T-helper 1 cell treated with Interleukin-12 subunit alpha and Interleukin-12 subunit beta and Interleukin-4 antibody, amounts not matched to agents 30 ng/mL and 1 ng/mL, for 36 hours (primary cell): ENCODE measurements at regions not wholly inside any gene's neighbourhood (a gene's known extent, or its start where the extent isn't known, plus 50 kb on each side); places are given as distances from the start of the nearest gene placed in this dataset.
"Not testable (repeated sequence)": the region's sequence is repeated elsewhere in the genome, so short reads cannot be mapped to it uniquely, and the experiment has no call there.

ENCODE experiments used
- intact Hi-C: fragments of 100-400 bp; cut with micrococcal nuclease; formaldehyde crosslinking; loops from one replicate; pipeline ENCODE4 v1.15.1; 2024

- intact Hi-C loops: no loop called here
These were observed 367.3 kb downstream of the BCL11B start for GRCh38 chr14:98904677-98905076.

DNA sequence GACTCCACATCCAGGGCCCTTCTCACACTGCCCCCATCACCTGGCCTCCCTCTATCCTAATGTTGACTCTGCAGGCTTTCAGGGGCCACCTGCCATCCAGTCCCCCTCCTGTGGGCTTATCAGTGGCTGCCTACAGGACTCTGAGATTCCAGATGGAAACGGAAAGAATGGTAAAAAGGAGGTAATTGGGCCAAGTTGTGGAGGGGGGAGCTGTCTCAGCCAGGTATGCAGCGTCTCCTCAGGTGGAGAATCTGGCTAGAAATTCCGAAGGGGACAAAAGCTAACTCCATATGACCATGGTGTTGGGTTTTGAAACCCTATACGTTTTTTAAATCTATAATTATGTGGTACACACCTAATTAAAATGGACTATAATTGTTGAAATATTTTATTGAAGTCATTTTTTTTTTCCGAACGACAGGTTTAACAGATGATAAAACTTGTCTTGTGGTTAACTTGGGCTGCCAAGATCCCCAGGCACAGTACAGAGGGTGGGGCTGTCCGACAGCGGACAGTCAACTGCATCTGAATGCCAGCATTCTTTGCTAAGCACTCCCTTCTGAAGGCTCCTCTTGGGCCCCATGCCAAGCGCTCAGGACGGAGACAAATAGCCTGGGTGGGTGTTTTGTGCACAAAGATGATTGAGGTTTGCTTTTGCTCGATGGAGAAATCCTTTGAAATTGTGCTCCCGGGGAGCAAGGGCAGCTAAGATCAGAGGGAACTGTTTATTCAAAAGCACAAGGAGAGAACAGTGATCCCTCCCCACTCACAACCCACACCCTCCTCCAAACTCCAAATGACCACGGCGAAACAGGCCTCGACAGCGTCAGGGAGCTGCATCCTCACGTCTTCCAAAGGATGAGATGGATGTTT lies 365.6 kb downstream of the BCL11B start:
- intact Hi-C loops: no loop called here

- intact Hi-C loops: no loop called here
These were observed 364.7 kb downstream of the BCL11B start for GRCh38 chr14:98907271-98907670.

- intact Hi-C loops: no loop called here
These were observed 363.9 kb downstream of the BCL11B start for GRCh38 chr14:98908050-98908449.

- intact Hi-C loops: loop anchor here (1.0 kb wide), 1 partner anchor 358 kb away; no protein-coding TSS in a partner anchor
These were observed 362.6 kb downstream of the BCL11B start for GRCh38 chr14:98909251-98909944.

DNA sequence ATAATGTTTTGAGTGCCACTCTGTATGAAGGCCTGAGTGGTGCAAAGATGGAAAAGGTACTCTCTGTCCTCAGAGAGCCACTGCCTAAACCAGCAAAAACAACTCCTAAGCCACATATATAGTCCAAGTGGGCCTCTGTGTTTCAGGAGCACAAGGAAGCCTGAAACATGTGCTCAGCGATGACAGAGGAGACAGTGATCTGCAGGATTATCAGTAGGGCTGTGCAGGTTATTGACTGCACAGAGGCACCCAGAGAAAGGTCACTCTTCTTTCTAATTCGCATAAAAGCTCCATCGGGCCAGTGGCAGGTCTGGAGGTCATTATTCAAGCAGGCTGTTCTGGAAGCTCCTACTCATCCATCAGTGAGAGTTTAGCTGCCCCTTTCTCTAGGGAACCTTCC lies 361.9 kb downstream of the BCL11B start:
- intact Hi-C loops: no loop called here

GRCh38 chr14:98912655-98913054 lies 359.3 kb downstream of the BCL11B start:
- intact Hi-C loops: loop anchor here (1.0 kb wide), 1 partner anchor 20 kb away; no protein-coding TSS in a partner anchor

DNA sequence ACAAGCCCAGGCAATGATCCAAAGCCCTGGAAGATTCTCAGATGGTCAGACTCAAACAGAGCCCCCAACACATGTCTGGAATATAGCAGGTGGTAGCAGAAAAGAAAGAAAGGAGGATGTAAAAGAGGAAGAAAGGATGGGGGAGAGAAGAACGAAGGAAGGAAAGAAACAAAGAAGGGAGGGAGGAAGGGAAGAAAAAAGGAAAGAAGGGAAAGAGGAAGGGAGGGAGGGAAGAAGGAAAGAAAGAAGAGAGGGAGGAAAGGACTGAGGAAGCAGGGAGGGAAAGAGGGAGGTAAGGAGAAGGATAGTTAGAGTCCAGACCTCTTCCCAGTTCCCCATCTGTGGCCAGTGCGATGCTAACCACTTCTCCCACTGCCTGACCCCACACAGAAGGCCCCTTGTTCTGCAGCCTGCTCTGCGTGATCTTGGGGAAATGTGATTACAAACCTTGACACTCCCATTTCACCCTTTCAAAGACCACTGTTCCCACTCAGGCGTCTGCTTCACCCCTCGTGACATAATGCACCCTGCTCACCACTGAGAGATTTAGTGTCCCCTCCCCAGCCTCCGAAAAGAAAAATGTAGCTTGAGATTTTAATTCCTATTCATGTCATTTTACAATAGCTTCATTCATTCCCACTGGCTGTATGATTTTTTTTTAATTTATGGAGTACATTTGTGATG lies 357.9 kb downstream of the BCL11B start:
- intact Hi-C loops: no loop called here

DNA sequence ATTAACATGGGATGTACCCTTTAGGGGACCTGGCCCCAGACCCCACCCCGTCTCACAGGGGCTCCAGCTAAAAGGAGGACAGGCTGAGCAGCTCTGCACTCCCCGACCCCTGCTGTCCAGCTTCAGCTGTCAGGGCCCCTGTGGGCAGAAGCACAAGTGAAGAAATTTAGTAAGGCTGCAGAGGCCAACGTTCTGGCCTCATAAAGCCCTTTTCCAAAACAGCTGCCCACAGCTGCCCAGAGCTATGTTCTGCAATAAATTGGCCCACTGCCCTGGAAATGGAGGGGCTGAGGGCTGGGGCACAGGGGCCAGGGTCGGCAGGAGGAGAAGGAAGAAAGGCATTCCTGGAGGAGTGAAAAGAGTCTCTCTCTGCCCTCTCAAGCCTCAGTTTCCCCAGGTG lies 357.1 kb downstream of the BCL11B start:
- intact Hi-C loops: no loop called here

GRCh38 chr14:98915625-98916024 lies 356.4 kb downstream of the BCL11B start:
- intact Hi-C loops: no loop called here

GRCh38 chr14:98916036-98916435 lies 356.0 kb downstream of the BCL11B start:
- intact Hi-C loops: no loop called here

DNA sequence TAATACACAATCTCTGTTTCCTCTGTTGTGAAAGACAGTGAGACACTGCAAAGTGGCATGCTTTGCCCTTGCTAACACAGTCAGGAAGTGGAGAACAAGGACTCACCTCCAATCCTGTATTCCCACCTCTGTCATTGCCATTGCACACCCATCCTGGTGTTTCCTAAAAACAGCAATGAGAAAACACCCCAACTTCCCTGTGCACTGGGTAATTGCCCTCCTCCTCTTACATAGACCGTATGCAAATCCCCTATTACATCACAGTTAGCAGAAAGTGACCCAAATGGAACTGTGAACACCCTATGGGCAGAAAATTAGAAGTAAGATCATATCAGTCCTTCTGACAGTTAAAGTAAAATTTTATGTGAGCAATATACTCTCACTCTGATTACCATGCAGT lies 355.5 kb downstream of the BCL11B start:
- intact Hi-C loops: no loop called here

DNA sequence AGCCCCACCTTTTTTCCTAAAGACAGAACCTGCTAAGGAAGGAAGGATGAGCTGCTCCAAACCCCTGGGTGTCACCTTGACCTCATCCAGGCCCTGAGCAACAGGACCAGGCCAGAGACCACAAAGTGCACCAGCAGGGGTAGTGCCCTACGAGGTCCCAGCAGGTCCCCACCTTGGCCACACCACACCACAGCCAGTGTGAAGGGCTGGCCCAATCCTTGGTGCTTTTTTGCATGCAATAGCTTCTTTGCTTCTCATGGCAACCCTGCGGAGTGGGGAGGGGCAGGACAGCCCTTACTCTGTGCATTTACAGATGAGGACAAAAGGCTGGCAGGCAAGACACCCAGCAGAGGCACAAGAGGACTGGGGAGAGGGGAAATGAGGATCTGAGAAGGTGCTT lies 352.6 kb downstream of the BCL11B start:
- intact Hi-C loops: no loop called here

GRCh38 chr14:98921306-98921705 lies 350.7 kb downstream of the BCL11B start:
- intact Hi-C loops: not testable (repeated sequence)

DNA sequence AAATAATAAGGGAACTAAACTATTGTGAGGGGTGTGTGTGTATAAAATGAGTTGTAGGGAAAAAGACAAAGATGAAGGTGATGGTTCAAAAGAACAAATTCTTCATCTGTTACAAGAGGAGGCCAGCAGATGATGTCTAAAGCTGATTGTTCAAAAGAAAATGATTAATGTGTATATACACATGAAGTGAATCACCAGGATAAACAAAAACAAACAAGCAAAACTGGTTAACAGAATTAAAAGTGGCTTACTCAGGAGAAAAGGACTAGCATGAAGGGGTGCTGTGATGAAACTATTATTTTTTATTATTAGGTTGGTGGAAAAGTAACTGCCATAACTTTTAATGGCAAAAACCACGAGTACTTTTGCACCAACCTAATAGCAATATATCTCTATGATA lies 348.4 kb downstream of the BCL11B start:
- intact Hi-C loops: no loop called here

- intact Hi-C loops: no loop called here
These were observed 348.0 kb downstream of the BCL11B start for GRCh38 chr14:98924046-98924445.

- intact Hi-C loops: no loop called here
These were observed 346.5 kb downstream of the BCL11B start for GRCh38 chr14:98925354-98926040.

GRCh38 chr14:98926146-98926545 lies 345.9 kb downstream of the BCL11B start:
- intact Hi-C loops: no loop called here

DNA sequence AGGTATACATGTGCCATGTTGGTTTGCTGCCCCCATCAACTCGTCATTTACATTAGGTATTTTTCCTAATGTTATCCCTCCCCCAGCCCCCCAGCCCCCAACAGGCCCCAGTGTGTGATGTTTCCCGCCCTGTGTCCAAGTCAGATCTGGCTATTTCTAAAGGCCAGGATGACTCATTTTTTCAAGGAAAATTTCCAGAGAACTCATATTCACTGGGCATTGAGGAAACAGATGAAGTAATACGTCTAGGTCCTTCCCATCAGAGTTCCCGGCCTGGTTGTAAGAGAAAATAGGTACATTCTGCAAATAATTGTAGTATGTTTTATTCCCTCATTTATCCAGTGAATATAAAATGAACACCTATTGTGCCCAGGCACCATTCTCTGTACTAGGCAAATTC lies 345.2 kb downstream of the BCL11B start:
- intact Hi-C loops: no loop called here

DNA sequence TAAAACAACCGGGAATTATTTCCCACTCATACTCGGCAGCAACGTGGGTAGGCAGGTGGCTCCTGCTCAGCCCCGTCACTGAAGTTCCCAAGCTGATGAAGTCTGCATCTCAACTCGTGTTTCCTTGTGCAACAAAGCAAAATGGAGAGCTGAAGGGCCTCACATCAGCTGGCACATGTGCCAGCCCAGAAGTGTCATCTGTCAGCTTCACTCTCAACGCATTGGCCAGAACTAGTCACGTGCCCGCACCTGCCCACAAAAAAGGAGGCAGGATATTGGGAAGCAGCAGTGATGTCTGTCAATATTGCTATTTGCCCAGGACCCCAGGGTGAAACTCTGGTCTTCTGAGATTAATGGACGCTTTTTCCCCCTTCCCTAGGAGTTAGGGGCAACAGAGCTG lies 344.0 kb downstream of the BCL11B start:
- intact Hi-C loops: no loop called here

DNA sequence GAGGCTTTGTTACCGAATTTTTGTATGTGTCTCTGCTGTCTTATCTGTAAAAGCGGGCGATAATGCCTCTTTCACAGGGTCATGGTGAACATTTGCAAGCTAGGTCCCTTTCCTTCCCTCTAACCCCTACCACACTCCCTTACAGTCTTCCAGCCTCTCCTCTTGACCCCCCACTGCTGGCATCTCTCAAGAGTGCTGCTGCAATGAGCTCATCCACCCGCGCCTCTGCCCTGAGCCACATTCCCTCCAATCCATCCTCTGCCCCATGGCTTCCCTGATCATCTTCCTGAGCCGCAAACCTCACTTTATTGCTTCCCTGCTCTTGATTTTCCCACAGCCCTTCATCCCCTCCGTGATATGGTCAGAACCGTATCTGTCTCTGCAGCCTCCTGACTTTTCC lies 343.6 kb downstream of the BCL11B start:
- intact Hi-C loops: no loop called here
